Left lung (tissue), 4 donors: ENCODE measurements at regions not wholly inside any gene's neighbourhood (a gene's known extent, or its start where the extent isn't known, plus 50 kb on each side); places are given as distances from the start of the nearest gene placed in this dataset.
A peak's percentile ranks its signal among the peaks of the same experiment; 100 is the strongest.

ENCODE experiments used
- ATAC-seq: fragments of 200-7000 bp; cut with Tn5 transposase; one replicate; pipeline ENCODE4 v1.9.1; 2020; ENCODE audit warnings: moderate library complexity
- DNase-seq, 4 donors: peaks; one replicate each; pipeline ENCODE4 v3.0.0-alpha.2; 2013 to 2020
- H3K27ac ChIP-seq, 2 donors: fragments of 200-600 bp; sonication (generic) in 1 of 2; one replicate each; pipeline versions ENCODE4 v1.5.0 to v1.8.0; 2020 to 2021
- H3K27me3 ChIP-seq, 2 donors: fragments of 200-600 bp; sonication (generic) in 1 of 2; one replicate each; pipeline versions ENCODE4 v1.5.0 to v1.8.0; 2020 to 2021
- H3K36me3 ChIP-seq, 2 donors: fragments of 200-600 bp; sonication (generic) in 1 of 2; one replicate each; pipeline versions ENCODE4 v1.5.0 to v1.8.0; 2020 to 2021
- H3K4me1 ChIP-seq, 2 donors: fragments of 200-600 bp; one replicate each; pipeline ENCODE4 v1.8.0; 2021
- H3K4me3 ChIP-seq, 2 donors: fragments of 200-600 bp; sonication (generic) in 1 of 2; one replicate each; pipeline versions ENCODE4 v1.5.0 to v1.8.0; 2020 to 2021; ENCODE audit warnings: mild to moderate bottlenecking in 1 of 2
- H3K9me3 ChIP-seq, 2 donors: fragments of 200-600 bp; sonication (generic) in 1 of 2; one replicate each; pipeline versions ENCODE4 v1.5.0 to v1.8.0; 2020 to 2021
- CTCF ChIP-seq, 2 donors: fragments of 200-600 bp; sonication (generic) in 1 of 2; IDR thresholded peaks; one replicate each; pipeline versions ENCODE4 v1.5.0 to v1.8.0; 2021; ENCODE audit warnings: antibody characterized with exemption in 2 of 2
- intact Hi-C, 2 donors: fragments of 100-400 bp; cut with DNase I; formaldehyde crosslinking; loops; one replicate each; pipeline versions ENCODE4 v1.11.2 to v1.14.2; 2022
- donor health status: DM: no; HTN: yes; CAD: no.
- donor health status: DM: no; HTN: no; CAD: no.

- no peak for TF ChIP-seq CTCF (IDR thresholded peaks at IDR 0.05)
- Histone ChIP-seq H3K4me3 (no peak overlapping the region), H3K9me3 (no peaks in the 10 kb centered on the region), H3K36me3 (no peaks in the 10 kb centered on the region), H3K4me1 (peaks cover 0 to 21% of the 10 kb centered on the region in 2 donors), H3K27ac (no peak overlapping the region), H3K27me3 (peaks cover 0 to 7% of the 10 kb centered on the region in 2 donors)
- no peak for DNase-seq
- intact Hi-C loops: no loop called here
- ATAC-seq: no peak
These were observed 58.6 kb upstream of the LOXL4 start for GRCh38 chr10:98326621-98327027.

GRCh38 chr10:98323221-98324164 is 55.5 kb upstream of the LOXL4 start:
- H3K27ac ChIP-seq: no peak overlapping the region
- TF ChIP-seq CTCF (IDR thresholded peaks at IDR 0.05): no peak
- intact Hi-C loops: no loop called here
- peaks cover 0 to 7% of the 10 kb centered on the region in 2 donors for H3K27me3 ChIP-seq
- peak; percentile 93 for ATAC-seq
- H3K4me1 ChIP-seq: peaks cover 0 to 21% of the 10 kb centered on the region in 2 donors
- H3K4me3 ChIP-seq: no peak overlapping the region
- DNase-seq: peak in 2 of 4 donors; percentile 88 to 89
- no peaks in the 10 kb centered on the region for H3K36me3 ChIP-seq
- H3K9me3 ChIP-seq: no peaks in the 10 kb centered on the region

- TF ChIP-seq CTCF (IDR thresholded peaks at IDR 0.05): no peak
- intact Hi-C loops: no loop called here
- no peak for DNase-seq
These were observed 53.3 kb upstream of the LOXL4 start for GRCh38 chr10:98321186-98321780.

GRCh38 chr10:98320486-98321185 is 52.6 kb upstream of the LOXL4 start:
- Histone ChIP-seq H3K27me3 (no peaks in the 10 kb centered on the region), H3K9me3 (no peaks in the 10 kb centered on the region), H3K4me3 (no peak overlapping the region), H3K4me1 (peaks cover 8 to 38% of the 10 kb centered on the region in 2 donors), H3K27ac (no peak overlapping the region), H3K36me3 (no peaks in the 10 kb centered on the region)
- DNase-seq (no peak), ATAC-seq (no peak)
- TF ChIP-seq CTCF (IDR thresholded peaks at IDR 0.05): no peak
- intact Hi-C loops: no loop called here

More at GRCh38 chr10:98321186-98321780, 53.3 kb upstream of the LOXL4 start:
- H3K36me3 ChIP-seq: no peaks in the 10 kb centered on the region
- H3K4me3 ChIP-seq: no peak overlapping the region
- ATAC-seq: no peak
- peaks cover 0 to 1% of the 10 kb centered on the region in 2 donors for H3K27me3 ChIP-seq
- H3K27ac ChIP-seq: no peak overlapping the region
- H3K4me1 ChIP-seq: peaks cover 4 to 32% of the 10 kb centered on the region in 2 donors
- H3K9me3 ChIP-seq: no peaks in the 10 kb centered on the region

GRCh38 chr10:98318861-98319260 is 50.9 kb upstream of the LOXL4 start:
- H3K4me1 ChIP-seq: peaks cover 8 to 48% of the 10 kb centered on the region in 2 donors
- no peak for TF ChIP-seq CTCF (IDR thresholded peaks at IDR 0.05)
- no peak overlapping the region for H3K27ac ChIP-seq
- intact Hi-C loops: no loop called here
- H3K27me3 ChIP-seq: no peaks in the 10 kb centered on the region
- ATAC-seq (no peak), DNase-seq (no peak)
- no peaks in the 10 kb centered on the region for H3K36me3 ChIP-seq
- H3K9me3 ChIP-seq: no peaks in the 10 kb centered on the region
- H3K4me3 ChIP-seq: no peak overlapping the region
